ENCODE measurements at regions not wholly inside any gene's neighbourhood (a gene's known extent, or its start where the extent isn't known, plus 50 kb on each side); places are given as distances from the start of the nearest gene placed in this dataset.

- ATAC-seq (ENCODE audit: insufficient read depth, low read depth) (no peak), DNase-seq (no peak)
- Histone ChIP-seq H3K4me1 (ENCODE audit: insufficient read depth, low read length) (no peaks in the 10 kb centered on the region), H3K4me2 (ENCODE audit: insufficient read depth, low read length) (no peak overlapping the region), H3K9me3 (ENCODE audit: insufficient read depth, low read length, severe bottlenecking) (no peaks in the 10 kb centered on the region), H3K36me3 (ENCODE audit: insufficient read depth, low read length) (no peaks in the 10 kb centered on the region), H3K4me3 (ENCODE audit: low read depth in 1 of 2, low read length in 2 of 2) (no peak overlapping the region), H3K27me3 (ENCODE audit: insufficient read depth, low read length, poor library complexity) (no peaks in the 10 kb centered on the region), H3K27ac (ENCODE audit: low read length) (no peak overlapping the region), H2AFZ (ENCODE audit: low read depth, low read length) (no peak overlapping the region), H4K20me1 (ENCODE audit: insufficient read depth, low read length) (no peaks in the 10 kb centered on the region; the same call in 1 of the 2 replicates), H3K79me2 (ENCODE audit: insufficient read depth, low read length) (no peaks in the 10 kb centered on the region), H3K9ac (ENCODE audit: low read depth, low read length) (no peak overlapping the region)
- TF ChIP-seq EZH2 (IDR thresholded peaks at IDR 0.05; ENCODE audit: borderline replicate concordance, low read depth, low read length, severe bottlenecking) = no peak
- no peak for TF ChIP-seq CTCF (IDR thresholded peaks at IDR 0.05; ENCODE audit: borderline replicate concordance, extremely low read depth, low read length, poor library complexity, severe bottlenecking)
These were observed 90.2 kb downstream of the THBS2 start for GRCh38 chr6:169163411-169163901.

- ATAC-seq (ENCODE audit: insufficient read depth, low read depth) (no peak), DNase-seq (no peak)
- no peak overlapping the region for H3K27ac ChIP-seq (ENCODE audit: low read length)
- no peaks in the 10 kb centered on the region for H3K4me1 ChIP-seq (ENCODE audit: insufficient read depth, low read length)
- no peak overlapping the region for H2AFZ ChIP-seq (ENCODE audit: low read depth, low read length)
- no peaks in the 10 kb centered on the region; the same call in 1 of the 2 replicates for H4K20me1 ChIP-seq (ENCODE audit: insufficient read depth, low read length)
- H3K27me3 ChIP-seq (ENCODE audit: insufficient read depth, low read length, poor library complexity) = no peaks in the 10 kb centered on the region
- no peak overlapping the region for H3K4me3 ChIP-seq (ENCODE audit: low read depth in 1 of 2, low read length in 2 of 2)
- no peak overlapping the region for H3K9ac ChIP-seq (ENCODE audit: low read depth, low read length)
- no peaks in the 10 kb centered on the region for H3K36me3 ChIP-seq (ENCODE audit: insufficient read depth, low read length)
- H3K79me2 ChIP-seq (ENCODE audit: insufficient read depth, low read length) = no peaks in the 10 kb centered on the region
- TF ChIP-seq EZH2 (IDR thresholded peaks at IDR 0.05; ENCODE audit: borderline replicate concordance, low read depth, low read length, severe bottlenecking) (no peak), CTCF (IDR thresholded peaks at IDR 0.05; ENCODE audit: borderline replicate concordance, extremely low read depth, low read length, poor library complexity, severe bottlenecking) (no peak)
- H3K4me2 ChIP-seq (ENCODE audit: insufficient read depth, low read length) = no peak overlapping the region
- no peaks in the 10 kb centered on the region for H3K9me3 ChIP-seq (ENCODE audit: insufficient read depth, low read length, severe bottlenecking)
These were observed 90.8 kb downstream of the THBS2 start for GRCh38 chr6:169162752-169163407.

- no peaks in the 10 kb centered on the region for H3K4me1 ChIP-seq (ENCODE audit: insufficient read depth, low read length)
- H3K79me2 ChIP-seq (ENCODE audit: insufficient read depth, low read length) = no peaks in the 10 kb centered on the region
- no peaks in the 10 kb centered on the region for H3K9me3 ChIP-seq (ENCODE audit: insufficient read depth, low read length, severe bottlenecking)
- H3K27me3 ChIP-seq (ENCODE audit: insufficient read depth, low read length, poor library complexity) = no peaks in the 10 kb centered on the region
- H3K4me3 ChIP-seq (ENCODE audit: low read depth in 1 of 2, low read length in 2 of 2) = no peak overlapping the region
- no peak overlapping the region for H3K9ac ChIP-seq (ENCODE audit: low read depth, low read length)
- no peak overlapping the region for H3K4me2 ChIP-seq (ENCODE audit: insufficient read depth, low read length)
- DNase-seq (no peak), ATAC-seq (ENCODE audit: insufficient read depth, low read depth) (no peak)
- H4K20me1 ChIP-seq (ENCODE audit: insufficient read depth, low read length) = no peaks in the 10 kb centered on the region; the same call in 1 of the 2 replicates
- H3K27ac ChIP-seq (ENCODE audit: low read length) = no peak overlapping the region
- no peaks in the 10 kb centered on the region for H3K36me3 ChIP-seq (ENCODE audit: insufficient read depth, low read length)
- TF ChIP-seq CTCF (IDR thresholded peaks at IDR 0.05; ENCODE audit: borderline replicate concordance, extremely low read depth, low read length, poor library complexity, severe bottlenecking) (no peak), EZH2 (IDR thresholded peaks at IDR 0.05; ENCODE audit: borderline replicate concordance, low read depth, low read length, severe bottlenecking) (no peak)
- H2AFZ ChIP-seq (ENCODE audit: low read depth, low read length) = no peak overlapping the region
These were observed 91.4 kb downstream of the THBS2 start for GRCh38 chr6:169162249-169162648.
